PC-9 (cell line): ENCODE measurements at regions not wholly inside any gene's neighbourhood (a gene's known extent, or its start where the extent isn't known, plus 50 kb on each side); places are given as distances from the start of the nearest gene placed in this dataset.

ENCODE experiments used
- BruUV-seq: library from RNA; stranded (reverse); fragments of 400-500 nt; replicated peaks from 2 replicates; lab custom pipeline; 2021; lab: Mats Ljungman, UMichigan
- CTCF ChIA-PET: fragments of 300-600 bp; sonication (Branson Sonifier 250); formaldehyde crosslinking; loops from one replicate; lab custom pipeline; 2022; ENCODE audit warnings: antibody characterized with exemption; lab: Charles Lee
- POLR2A ChIA-PET: fragments of 300-600 bp; sonication (Branson Sonifier 250); formaldehyde crosslinking; loops from one replicate; lab custom pipeline; 2022; ENCODE audit warnings: antibody characterized with exemption; ENCODE audit not compliant: unreplicated experiment; lab: Charles Lee
- DNase-seq, 2 experiments: peaks; one replicate each; pipeline versions ENCODE4 v3.0.0 to v3.0.0-alpha.2; 2015 to 2022; ENCODE audit warnings: mixed read lengths in 1 of 2
- H2AFZ ChIP-seq: fragments of 200-600 bp; sonication (generic); 2 replicates; pipeline ENCODE4 v1.8.1; 2017; ENCODE audit warnings: antibody characterized with exemption
- H3F3A ChIP-seq: fragments of 200-600 bp; sonication (generic); 2 replicates; pipeline ENCODE4 v1.8.1; 2017; ENCODE audit warnings: antibody characterized with exemption, mild to moderate bottlenecking, low read depth; ENCODE audit not compliant: insufficient read depth
- H3K27ac ChIP-seq: fragments of 200-600 bp; sonication (generic); 2 replicates; pipeline ENCODE4 v1.6.1; 2016; ENCODE audit warnings: mixed run types
- H3K27me3 ChIP-seq: fragments of 200-600 bp; sonication (generic); 2 replicates; pipeline ENCODE4 v1.6.1; 2016; ENCODE audit warnings: low read depth, mixed run types; ENCODE audit not compliant: insufficient read depth
- H3K36me3 ChIP-seq: fragments of 200-600 bp; sonication (generic); 2 replicates; pipeline ENCODE4 v1.6.1; 2016; ENCODE audit warnings: low read depth, mixed run types
- H3K4me1 ChIP-seq: fragments of 200-600 bp; sonication (generic); replicated peaks from 2 replicates; pipeline ENCODE4 v1.6.1; 2016; ENCODE audit warnings: mixed run types; ENCODE audit not compliant: insufficient read depth
- H3K4me2 ChIP-seq: fragments of 200-600 bp; sonication (generic); 2 replicates; pipeline ENCODE4 v1.6.1; 2017; ENCODE audit warnings: mixed run types
- H3K4me3 ChIP-seq: fragments of 200-600 bp; sonication (generic); 2 replicates; pipeline ENCODE4 v1.6.1; 2016; ENCODE audit warnings: mixed run types
- H3K79me2 ChIP-seq: fragments of 200-600 bp; sonication (generic); 2 replicates; pipeline ENCODE4 v1.6.1; 2017; ENCODE audit warnings: low read depth, mixed run types
- H3K9me2 ChIP-seq: fragments of 200-600 bp; sonication (generic); 2 replicates; pipeline ENCODE4 v1.8.1; 2017; ENCODE audit warnings: mild to moderate bottlenecking; ENCODE audit not compliant: insufficient read depth
- H3K9me3 ChIP-seq: fragments of 200-600 bp; sonication (generic); 2 replicates; pipeline ENCODE4 v1.8.1; 2016; ENCODE audit warnings: low read depth; ENCODE audit not compliant: insufficient read depth
- H4K20me1 ChIP-seq: fragments of 200-600 bp; sonication (generic); 2 replicates; pipeline ENCODE4 v1.8.1; 2017; ENCODE audit not compliant: insufficient read depth
- EZH2 ChIP-seq: fragments of 200-600 bp; sonication (generic); IDR thresholded peaks from 2 replicates; pipeline ENCODE4 v1.8.0; 2017; ENCODE audit warnings: antibody characterized with exemption, low read depth
- intact Hi-C: fragments of 100-400 bp; cut with micrococcal nuclease; formaldehyde crosslinking; loops from one replicate; pipeline ENCODE4 v1.10.0; 2022; ENCODE audit not compliant: unreplicated experiment
- TF ChIP-seq, protein P1 (sequence below): fragments of 200-600 bp; sonication (generic); conservative IDR thresholded peaks from 2 replicates; pipeline ENCODE4 v1.6.1; 2017; ENCODE audit warnings: mixed run types, antibody characterized with exemption, mild to moderate bottlenecking, moderate library complexity

DNA sequence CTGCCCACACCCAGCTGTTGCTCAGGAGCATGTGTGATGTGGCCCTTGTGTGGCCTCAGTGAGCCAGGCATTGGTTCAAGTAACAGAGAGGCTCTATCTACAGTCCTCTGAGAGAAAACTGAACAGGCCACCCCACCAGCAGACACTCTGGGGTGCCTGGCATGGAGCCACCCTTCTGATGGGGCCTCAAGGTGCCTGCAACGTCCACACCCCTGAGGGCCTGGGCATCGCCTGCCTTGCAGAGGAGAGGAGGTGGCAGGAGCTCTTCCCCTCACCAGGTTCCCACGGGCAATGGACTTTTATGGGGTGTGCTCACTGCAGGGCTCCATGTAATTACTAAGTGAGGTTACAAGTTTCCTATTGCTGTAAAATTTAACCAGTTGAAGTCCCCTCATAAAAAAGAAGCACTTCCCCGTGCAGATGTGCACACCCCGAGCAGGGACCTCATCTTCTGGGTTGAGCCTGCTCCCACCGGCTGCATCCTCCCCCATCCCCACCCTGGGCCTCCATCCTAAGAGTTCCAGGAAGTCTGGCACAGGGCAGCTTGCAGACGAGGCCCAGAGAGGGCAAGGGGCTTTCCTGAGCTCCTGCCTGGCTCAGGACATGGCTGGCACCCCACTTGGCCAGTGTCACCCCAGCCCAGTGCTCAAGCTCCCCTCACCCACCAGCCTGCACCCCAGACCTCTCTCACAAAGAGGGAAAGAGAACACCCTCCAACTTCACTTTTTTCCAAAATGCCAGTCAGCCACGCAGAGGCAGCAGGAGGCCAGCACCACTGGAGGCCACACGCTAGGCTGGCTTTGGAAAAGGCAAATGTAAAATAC is 270.4 kb upstream of the RTL1 start:
- CTCF ChIA-PET = no interaction called here

DNA sequence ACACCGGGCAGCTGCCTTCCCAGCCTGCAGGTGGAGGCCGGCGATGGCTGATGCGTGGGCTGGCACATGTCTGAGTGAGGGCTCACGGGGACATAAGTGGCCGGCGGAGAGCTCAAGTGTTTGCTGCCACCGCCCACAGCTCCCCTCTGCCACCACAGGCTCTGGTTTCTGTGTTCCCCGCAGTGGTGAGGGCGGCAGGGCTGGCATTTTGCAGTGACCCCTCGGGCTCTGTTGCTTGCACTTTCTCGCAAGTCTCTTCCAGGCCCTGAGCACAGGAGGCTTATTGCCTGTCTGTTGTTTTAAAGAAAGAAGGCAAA is 271.0 kb upstream of the RTL1 start:
- TF ChIP-seq EZH2 = no peak
- TF ChIP-seq, protein P1, sequence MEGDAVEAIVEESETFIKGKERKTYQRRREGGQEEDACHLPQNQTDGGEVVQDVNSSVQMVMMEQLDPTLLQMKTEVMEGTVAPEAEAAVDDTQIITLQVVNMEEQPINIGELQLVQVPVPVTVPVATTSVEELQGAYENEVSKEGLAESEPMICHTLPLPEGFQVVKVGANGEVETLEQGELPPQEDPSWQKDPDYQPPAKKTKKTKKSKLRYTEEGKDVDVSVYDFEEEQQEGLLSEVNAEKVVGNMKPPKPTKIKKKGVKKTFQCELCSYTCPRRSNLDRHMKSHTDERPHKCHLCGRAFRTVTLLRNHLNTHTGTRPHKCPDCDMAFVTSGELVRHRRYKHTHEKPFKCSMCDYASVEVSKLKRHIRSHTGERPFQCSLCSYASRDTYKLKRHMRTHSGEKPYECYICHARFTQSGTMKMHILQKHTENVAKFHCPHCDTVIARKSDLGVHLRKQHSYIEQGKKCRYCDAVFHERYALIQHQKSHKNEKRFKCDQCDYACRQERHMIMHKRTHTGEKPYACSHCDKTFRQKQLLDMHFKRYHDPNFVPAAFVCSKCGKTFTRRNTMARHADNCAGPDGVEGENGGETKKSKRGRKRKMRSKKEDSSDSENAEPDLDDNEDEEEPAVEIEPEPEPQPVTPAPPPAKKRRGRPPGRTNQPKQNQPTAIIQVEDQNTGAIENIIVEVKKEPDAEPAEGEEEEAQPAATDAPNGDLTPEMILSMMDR = no peak
- CTCF ChIA-PET = no interaction called here
- Histone ChIP-seq H3K79me2 (no peaks in the 10 kb centered on the region), H2AFZ (no peak overlapping the region), H3K36me3 (no peaks in the 10 kb centered on the region), H3K4me3 (no peak overlapping the region), H3F3A (no peaks in the 10 kb centered on the region), H3K4me1 (no peaks in the 10 kb centered on the region), H3K4me2 (no peak overlapping the region), H4K20me1 (no peaks in the 10 kb centered on the region), H3K27me3 (no peaks in the 10 kb centered on the region), H3K27ac (no peak overlapping the region), H3K9me2 (no peaks in the 10 kb centered on the region), H3K9me3 (no peaks in the 10 kb centered on the region)
- no peak for DNase-seq
- intact Hi-C loops = no loop called here
- POLR2A ChIA-PET = no interaction called here
- no TSS peak for BruUV-seq

More for the DNA sequence above, 270.4 kb upstream of the RTL1 start:
- Histone ChIP-seq H3K27ac (no peak overlapping the region), H3K9me3 (no peaks in the 10 kb centered on the region), H3K79me2 (no peaks in the 10 kb centered on the region), H3K9me2 (no peaks in the 10 kb centered on the region), H3K4me1 (no peaks in the 10 kb centered on the region), H2AFZ (no peak overlapping the region), H3K36me3 (no peaks in the 10 kb centered on the region), H3K27me3 (no peaks in the 10 kb centered on the region), H3K4me3 (no peak overlapping the region), H4K20me1 (no peaks in the 10 kb centered on the region), H3K4me2 (no peak overlapping the region), H3F3A (no peaks in the 10 kb centered on the region)
- POLR2A ChIA-PET = no interaction called here
- BruUV-seq = no TSS peak
- no peak for DNase-seq
- TF ChIP-seq, protein P1 = no peak
- TF ChIP-seq EZH2 = no peak
- intact Hi-C loops = no loop called here

DNA sequence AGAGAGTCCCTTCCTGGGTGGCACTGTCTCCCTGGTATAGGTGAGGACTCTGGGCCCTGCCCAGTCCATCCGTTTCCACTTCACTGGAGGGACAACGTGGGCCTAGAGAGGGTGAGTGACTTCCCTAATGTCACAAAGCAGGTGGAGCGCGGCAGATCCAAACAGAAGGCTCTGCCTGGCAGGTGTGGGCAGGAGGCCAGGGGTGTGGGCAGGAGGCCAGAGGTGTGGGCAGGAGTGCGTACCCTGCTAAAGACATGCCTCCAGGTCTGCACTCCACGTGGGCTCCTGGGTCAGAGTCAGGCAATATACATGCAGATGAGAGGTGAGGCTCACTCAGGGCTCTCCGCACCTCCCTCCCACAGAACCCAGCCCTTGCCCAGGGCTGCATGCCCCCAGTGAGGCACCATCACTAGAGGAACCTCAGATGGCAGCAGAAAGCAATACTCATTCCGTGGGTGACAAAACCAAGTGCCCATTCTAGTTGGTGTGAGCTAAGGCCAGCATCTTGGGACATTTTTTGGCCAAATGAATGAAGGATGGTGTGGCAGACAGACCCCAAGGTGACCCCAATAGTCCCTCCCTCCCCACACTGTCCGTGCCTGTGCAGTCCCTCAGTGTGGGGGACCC is 271.6 kb upstream of the RTL1 start:
- POLR2A ChIA-PET = no interaction called here
- TF ChIP-seq EZH2 = no peak
- Histone ChIP-seq H4K20me1 (no peaks in the 10 kb centered on the region), H3K9me3 (no peaks in the 10 kb centered on the region), H2AFZ (no peak overlapping the region), H3K9me2 (no peaks in the 10 kb centered on the region), H3K4me3 (no peak overlapping the region), H3K36me3 (no peaks in the 10 kb centered on the region), H3K4me2 (no peak overlapping the region), H3K27ac (no peak overlapping the region), H3K27me3 (no peaks in the 10 kb centered on the region), H3F3A (no peaks in the 10 kb centered on the region), H3K79me2 (no peaks in the 10 kb centered on the region), H3K4me1 (no peaks in the 10 kb centered on the region)
- intact Hi-C loops = no loop called here
- DNase-seq = no peak
- CTCF ChIA-PET = no interaction called here
- no TSS peak for BruUV-seq
